Right renal pelvis (tissue), 4 donors: ENCODE measurements at regions not wholly inside any gene's neighbourhood (a gene's known extent, or its start where the extent isn't known, plus 50 kb on each side); places are given as distances from the start of the nearest gene placed in this dataset.

ENCODE experiments used
- DNase-seq, 4 donors: peaks; one replicate each; pipeline ENCODE4 v3.0.0-alpha.2; 2013; ENCODE audit warnings: low read depth in 4 of 4, low spot score in 3 of 4, missing footprints in 1 of 4

DNA sequence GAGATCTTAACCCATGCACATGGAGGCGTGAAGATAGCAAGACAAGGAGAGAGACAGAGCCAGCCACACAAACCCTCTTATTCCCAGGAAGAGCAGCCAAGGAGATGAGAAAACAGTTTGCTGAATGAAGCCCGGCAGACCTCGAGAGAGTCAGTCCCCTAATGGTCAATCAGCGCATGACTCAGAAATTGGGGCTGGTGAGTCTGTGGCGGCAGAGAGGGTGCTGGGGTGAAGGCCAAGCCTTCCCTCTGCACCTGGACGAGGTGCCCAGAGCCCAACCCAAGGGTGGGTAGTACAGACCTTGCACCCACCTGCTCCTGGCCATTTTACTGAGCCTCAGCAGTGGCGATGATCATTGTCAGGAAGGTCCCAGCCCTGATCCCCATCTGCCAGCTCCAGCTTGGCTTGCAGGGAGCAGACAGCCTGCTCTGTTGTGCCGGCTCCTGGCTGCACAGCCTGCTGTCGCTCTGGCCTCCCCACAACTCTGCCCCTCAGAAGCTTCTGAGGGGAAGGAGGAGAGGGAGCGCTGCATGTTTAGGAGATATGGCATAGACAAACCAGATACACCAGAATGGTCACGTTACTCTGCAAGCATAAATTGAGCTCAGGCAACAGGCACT, 256.6 kb downstream of the RPS24 start:
- DNase-seq = no peak

DNA sequence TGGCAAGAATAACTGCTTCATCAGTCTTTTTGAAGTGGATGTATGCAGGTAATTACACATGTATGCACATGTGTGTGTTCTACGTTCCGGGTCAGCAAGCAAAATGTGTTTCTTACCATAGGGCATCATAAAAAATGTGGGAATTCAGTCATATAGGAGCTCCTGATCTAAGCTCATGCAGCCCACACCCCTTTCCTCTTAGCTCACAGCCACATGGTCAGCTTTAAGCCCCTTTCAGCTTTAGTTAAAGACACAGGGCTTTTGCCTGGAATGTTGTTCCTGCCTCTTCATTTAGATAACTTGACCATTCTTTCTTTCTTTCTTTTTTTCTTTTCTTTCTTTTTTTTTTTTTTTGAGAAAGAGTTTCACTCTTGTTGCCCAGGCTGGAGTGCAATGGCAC, 258.1 kb downstream of the RPS24 start:
- no peak for DNase-seq

GRCh38 chr10:78292250-78292981, 258.8 kb downstream of the RPS24 start:
- DNase-seq = no peak

DNA sequence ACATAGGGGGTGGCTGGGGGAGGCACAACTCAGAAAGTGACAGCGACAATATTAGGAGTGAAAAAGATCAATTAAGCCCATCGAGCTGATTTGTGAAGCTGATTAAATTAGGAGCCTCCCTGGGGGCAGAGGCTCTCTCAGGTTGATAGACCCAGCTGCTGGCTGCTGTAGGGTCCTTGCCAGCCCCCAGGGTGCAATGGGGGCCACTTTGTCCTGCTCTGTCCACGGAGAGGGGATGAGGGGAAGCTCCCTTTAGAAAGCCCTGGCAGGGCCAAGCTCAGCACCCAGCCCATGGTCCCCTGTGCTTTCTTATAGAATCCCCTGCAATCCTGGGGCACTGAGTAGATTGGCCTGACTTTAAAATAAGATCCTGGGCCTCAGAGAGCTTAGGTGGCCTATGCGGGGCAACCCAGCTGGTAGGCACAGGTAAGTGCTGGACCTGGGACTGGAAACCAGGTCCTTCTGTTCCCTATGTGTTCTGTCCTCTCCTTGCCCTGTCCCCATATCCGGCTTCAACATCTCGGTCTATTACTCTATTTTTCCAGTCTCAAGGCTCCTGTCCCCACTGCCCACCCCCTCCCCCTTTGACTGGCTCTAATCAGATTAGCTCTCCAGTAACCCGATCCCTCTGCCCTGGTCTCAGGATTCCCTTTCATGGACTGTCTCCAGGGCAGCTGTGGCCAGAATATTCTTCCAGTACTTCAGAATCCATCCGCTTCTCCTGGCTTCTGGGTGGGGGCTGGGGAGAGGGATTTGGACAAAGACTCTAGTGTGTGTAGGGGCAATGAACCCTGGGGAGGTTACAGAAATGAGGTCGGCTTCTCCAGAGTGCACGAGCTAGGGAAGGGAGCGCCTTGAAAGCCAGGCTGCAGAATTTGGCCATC, 259.6 kb downstream of the RPS24 start:
- DNase-seq = no peak

- DNase-seq = no peak
Measured at GRCh38 chr10:78295242-78295641, 261.6 kb downstream of the RPS24 start.

- no peak for DNase-seq
Measured at GRCh38 chr10:78296785-78297184, 263.1 kb downstream of the RPS24 start.

- no peak for DNase-seq
Measured at GRCh38 chr10:78297997-78298396, 264.3 kb downstream of the RPS24 start.

- DNase-seq = no peak
Measured at GRCh38 chr10:78298835-78299234, 265.2 kb downstream of the RPS24 start.

DNA sequence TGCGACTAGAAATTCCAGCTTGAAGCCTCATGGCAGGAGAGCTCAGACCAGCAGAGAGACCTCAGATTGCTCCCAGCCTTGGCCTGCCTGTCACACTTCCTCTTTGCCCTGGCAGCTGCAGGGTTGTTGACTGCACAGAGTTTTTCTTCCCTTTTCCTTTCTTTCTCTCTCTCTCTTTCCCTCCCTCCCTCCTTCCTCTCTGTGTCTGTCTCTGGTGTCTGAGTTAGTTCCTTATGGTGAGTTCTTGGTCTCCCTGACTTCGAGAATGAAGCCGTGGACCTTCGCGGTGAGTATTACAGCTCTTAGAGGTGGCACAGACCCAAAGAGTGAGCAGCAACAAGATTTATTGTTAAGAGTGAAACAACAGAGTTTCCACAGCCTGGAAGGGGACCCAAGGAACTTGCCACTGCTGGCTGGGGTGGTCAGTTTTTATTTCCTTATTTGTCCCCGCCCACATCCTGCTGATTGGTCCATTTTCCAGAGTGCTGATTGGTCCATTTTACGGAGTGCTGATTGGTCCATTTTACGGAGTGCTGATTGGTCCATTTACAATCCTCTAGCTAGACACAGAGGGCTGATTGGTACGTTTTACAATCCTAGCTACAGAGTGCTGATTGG, 266.3 kb downstream of the RPS24 start:
- DNase-seq = no peak

DNA sequence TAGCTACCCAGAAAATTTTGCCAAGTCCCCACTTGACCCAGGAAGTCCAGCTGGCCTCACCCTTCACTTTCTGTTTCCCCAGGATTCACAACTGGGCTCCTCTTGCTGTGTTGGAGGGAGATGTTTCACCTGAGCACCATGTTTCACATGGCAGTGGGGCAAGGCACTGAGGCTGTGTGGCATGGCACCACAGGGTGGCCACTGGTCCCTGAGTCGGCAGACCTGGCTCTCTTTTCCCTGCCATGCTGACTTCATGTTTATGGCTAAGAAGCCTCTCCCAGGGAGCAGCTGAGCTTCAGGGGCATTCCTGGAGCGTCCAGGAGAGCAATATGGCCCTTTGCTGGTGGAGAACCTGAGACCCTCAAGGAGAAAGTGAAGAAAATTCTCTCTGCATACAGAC, 266.9 kb downstream of the RPS24 start:
- DNase-seq = no peak

- DNase-seq = no peak
Measured at GRCh38 chr10:78301481-78301880, 267.8 kb downstream of the RPS24 start.

DNA sequence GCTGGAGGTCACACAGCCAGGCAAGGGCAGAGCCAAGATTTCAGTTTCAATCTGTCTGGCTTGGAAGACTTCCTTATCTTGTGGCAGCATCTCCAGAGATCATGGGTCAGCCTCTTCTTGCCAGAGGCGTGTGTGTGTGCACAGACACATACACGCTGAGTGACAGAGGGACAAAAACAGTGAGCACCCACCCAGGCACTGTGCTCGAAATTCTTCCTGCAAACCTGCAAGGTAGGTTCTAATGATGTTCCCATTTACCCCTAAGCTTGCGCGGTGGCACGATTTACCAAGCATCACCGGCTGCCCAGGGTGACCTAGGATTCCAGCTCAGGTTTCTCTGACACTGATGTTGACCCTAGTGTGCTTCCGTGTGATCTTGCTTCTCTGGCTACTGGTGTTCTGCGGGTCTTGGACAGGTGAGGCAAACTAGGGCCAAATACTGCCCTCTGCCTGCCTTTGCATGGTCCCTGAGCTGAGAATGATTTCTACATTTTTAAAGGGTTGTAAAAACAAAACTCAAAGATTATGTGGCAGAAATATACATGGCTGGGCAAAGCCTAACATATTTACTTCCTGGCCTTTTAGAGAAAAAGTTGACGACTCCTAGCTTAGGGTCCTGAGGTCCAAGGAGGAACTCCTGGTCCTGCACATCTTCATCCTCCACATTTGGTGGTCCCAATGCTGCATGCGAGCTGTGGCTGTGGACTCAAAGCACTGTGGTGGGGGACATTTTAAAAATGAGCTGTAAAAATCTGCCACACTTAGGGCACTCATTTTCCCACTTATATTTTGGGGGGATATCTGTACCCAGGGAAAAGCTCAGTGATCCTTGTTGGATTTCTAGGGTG, 268.5 kb downstream of the RPS24 start:
- no peak for DNase-seq

- no peak for DNase-seq
Measured at GRCh38 chr10:78302739-78302988, 269.0 kb downstream of the RPS24 start.

- peak; percentile 81 to 92 (median 86) for DNase-seq
Measured at GRCh38 chr10:78302989-78303854, 269.6 kb downstream of the RPS24 start.

DNA sequence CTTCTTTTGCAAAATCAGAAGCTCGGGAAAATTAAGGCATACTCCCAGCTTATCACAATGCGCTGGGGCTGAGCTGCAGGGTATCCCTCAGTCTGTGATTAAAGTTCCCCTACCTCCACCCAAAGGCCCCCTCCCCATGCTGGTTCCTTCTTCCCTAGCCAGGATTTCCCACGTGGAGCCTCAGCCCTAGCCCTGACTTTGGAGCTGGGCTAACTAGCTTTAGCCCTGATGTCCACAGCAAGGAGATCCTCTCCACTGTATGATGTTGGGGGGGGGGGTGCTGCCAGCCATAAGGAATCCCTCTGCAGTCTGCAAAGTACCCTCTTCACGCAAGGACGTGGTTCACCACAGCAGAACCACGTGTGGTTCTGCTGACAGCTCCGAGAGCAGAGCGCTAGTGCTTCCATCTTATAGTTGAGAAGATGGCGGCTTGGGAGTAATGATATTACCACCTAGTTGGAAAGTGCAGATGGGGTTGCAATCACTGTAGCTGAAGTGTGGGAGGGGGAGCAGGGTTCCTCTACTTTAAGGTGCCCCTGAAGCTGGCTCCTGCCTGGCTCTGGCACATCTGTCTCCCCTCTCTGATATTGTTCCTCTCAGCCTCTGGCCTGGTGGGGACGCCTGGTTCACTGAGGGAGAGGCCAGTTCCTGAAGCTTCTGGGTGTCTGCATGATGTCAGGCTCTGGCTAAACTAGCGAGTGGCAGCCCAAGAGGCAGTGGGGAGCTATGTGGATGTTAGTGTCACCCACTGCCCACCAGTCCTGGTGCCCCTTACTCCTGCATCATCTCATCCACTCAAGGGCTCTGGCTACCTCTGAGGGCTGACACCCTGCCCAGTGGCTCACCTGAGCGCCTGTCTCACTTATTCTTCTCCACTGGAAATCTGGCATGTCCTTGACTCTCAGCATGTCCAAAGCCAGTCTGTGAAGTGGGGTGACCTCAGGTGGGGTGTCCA, 270.7 kb downstream of the RPS24 start:
- no peak for DNase-seq

GRCh38 chr10:78305311-78305710, 271.6 kb downstream of the RPS24 start:
- no peak for DNase-seq

GRCh38 chr10:78306358-78306757, 272.7 kb downstream of the RPS24 start:
- no peak for DNase-seq

DNA sequence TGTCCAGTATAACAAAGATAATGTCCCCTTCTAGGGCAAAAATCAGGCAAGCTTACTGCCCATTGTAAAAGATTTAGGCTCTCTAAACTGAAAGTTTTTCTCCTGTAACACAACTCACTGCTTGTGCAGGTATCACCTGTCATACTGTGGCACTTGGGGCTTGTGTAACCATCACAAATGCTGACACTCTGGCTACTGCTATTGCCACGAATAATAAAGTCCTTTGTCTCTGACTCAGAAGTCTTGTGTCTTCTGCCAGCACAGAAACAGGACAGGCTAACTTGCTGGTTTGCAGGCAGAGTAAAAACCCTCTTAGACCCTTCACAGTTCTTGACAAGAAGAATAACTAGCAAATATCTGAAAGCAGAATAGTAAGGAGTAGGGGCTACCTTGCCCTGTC, 273.9 kb downstream of the RPS24 start:
- DNase-seq = no peak
